ENCODE measurements at regions not wholly inside any gene's neighbourhood (a gene's known extent, or its start where the extent isn't known, plus 50 kb on each side); places are given as distances from the start of the nearest gene placed in this dataset.

DNA sequence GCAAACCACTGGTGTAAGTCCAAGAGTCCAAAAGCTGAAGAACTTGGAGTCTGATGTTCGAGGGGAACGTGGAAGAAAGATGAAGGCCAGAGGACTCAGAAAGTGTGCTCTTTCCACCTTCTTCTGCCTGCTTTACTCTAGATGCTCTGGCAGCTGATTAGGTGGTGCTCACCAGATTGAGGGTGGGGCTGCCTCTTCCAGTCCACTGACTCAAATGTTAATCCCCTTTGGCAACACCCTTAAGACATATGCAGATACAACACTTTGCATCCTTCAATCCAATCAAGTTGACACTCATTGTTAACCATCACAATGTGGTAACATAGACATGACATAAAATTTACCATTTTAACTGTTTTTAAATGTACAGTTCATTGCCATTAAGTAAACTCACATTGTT is 249.5 kb downstream of the COG6 start (continued):
- TF ChIP-seq, protein P1, sequence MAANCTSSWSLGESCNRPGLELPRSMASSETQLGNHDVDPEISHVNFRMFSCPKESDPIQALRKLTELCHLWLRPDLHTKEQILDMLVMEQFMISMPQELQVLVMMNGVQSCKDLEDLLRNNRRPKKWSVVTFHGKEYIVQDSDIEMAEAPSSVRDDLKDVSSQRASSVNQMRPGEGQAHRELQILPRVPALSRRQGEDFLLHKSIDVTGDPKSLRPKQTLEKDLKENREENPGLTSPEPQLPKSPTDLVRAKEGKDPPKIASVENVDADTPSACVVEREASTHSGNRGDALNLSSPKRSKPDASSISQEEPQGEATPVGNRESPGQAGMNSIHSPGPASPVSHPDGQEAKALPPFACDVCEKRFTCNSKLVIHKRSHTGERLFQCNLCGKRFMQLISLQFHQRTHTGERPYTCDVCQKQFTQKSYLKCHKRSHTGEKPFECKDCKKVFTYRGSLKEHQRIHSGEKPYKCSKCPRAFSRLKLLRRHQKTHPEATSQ (tag by site-specific recombination; IDR thresholded peaks at IDR 0.05) = no peak
- TF ChIP-seq ZNF140 (tag by site-specific recombination; IDR thresholded peaks at IDR 0.05) (no peak), ZNF16 (tag by site-specific recombination; IDR thresholded peaks at IDR 0.05; ENCODE audit: low read depth) (no peak), ZNF830 (tag by site-specific recombination; IDR thresholded peaks at IDR 0.05; ENCODE audit: low read depth) (no peak), ZNF302 (tag by site-specific recombination; IDR thresholded peaks at IDR 0.05; ENCODE audit: low read depth) (no peak)
- TF ChIP-seq, protein P2, sequence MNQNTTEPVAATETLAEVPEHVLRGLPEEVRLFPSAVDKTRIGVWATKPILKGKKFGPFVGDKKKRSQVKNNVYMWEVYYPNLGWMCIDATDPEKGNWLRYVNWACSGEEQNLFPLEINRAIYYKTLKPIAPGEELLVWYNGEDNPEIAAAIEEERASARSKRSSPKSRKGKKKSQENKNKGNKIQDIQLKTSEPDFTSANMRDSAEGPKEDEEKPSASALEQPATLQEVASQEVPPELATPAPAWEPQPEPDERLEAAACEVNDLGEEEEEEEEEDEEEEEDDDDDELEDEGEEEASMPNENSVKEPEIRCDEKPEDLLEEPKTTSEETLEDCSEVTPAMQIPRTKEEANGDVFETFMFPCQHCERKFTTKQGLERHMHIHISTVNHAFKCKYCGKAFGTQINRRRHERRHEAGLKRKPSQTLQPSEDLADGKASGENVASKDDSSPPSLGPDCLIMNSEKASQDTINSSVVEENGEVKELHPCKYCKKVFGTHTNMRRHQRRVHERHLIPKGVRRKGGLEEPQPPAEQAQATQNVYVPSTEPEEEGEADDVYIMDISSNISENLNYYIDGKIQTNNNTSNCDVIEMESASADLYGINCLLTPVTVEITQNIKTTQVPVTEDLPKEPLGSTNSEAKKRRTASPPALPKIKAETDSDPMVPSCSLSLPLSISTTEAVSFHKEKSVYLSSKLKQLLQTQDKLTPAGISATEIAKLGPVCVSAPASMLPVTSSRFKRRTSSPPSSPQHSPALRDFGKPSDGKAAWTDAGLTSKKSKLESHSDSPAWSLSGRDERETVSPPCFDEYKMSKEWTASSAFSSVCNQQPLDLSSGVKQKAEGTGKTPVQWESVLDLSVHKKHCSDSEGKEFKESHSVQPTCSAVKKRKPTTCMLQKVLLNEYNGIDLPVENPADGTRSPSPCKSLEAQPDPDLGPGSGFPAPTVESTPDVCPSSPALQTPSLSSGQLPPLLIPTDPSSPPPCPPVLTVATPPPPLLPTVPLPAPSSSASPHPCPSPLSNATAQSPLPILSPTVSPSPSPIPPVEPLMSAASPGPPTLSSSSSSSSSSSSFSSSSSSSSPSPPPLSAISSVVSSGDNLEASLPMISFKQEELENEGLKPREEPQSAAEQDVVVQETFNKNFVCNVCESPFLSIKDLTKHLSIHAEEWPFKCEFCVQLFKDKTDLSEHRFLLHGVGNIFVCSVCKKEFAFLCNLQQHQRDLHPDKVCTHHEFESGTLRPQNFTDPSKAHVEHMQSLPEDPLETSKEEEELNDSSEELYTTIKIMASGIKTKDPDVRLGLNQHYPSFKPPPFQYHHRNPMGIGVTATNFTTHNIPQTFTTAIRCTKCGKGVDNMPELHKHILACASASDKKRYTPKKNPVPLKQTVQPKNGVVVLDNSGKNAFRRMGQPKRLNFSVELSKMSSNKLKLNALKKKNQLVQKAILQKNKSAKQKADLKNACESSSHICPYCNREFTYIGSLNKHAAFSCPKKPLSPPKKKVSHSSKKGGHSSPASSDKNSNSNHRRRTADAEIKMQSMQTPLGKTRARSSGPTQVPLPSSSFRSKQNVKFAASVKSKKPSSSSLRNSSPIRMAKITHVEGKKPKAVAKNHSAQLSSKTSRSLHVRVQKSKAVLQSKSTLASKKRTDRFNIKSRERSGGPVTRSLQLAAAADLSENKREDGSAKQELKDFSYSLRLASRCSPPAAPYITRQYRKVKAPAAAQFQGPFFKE (tag by site-specific recombination; IDR thresholded peaks at IDR 0.05; ENCODE audit: borderline replicate concordance) = no peak
- TF ChIP-seq, protein P3, sequence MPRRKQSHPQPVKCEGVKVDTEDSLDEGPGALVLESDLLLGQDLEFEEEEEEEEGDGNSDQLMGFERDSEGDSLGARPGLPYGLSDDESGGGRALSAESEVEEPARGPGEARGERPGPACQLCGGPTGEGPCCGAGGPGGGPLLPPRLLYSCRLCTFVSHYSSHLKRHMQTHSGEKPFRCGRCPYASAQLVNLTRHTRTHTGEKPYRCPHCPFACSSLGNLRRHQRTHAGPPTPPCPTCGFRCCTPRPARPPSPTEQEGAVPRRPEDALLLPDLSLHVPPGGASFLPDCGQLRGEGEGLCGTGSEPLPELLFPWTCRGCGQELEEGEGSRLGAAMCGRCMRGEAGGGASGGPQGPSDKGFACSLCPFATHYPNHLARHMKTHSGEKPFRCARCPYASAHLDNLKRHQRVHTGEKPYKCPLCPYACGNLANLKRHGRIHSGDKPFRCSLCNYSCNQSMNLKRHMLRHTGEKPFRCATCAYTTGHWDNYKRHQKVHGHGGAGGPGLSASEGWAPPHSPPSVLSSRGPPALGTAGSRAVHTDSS (tag by site-specific recombination; IDR thresholded peaks at IDR 0.05) = no peak
- TF ChIP-seq, protein P4, sequence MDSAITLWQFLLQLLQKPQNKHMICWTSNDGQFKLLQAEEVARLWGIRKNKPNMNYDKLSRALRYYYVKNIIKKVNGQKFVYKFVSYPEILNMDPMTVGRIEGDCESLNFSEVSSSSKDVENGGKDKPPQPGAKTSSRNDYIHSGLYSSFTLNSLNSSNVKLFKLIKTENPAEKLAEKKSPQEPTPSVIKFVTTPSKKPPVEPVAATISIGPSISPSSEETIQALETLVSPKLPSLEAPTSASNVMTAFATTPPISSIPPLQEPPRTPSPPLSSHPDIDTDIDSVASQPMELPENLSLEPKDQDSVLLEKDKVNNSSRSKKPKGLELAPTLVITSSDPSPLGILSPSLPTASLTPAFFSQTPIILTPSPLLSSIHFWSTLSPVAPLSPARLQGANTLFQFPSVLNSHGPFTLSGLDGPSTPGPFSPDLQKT (IDR thresholded peaks at IDR 0.05; ENCODE audit: borderline replicate concordance, low read depth, low read length) = no peak
- TF ChIP-seq, protein P5, sequence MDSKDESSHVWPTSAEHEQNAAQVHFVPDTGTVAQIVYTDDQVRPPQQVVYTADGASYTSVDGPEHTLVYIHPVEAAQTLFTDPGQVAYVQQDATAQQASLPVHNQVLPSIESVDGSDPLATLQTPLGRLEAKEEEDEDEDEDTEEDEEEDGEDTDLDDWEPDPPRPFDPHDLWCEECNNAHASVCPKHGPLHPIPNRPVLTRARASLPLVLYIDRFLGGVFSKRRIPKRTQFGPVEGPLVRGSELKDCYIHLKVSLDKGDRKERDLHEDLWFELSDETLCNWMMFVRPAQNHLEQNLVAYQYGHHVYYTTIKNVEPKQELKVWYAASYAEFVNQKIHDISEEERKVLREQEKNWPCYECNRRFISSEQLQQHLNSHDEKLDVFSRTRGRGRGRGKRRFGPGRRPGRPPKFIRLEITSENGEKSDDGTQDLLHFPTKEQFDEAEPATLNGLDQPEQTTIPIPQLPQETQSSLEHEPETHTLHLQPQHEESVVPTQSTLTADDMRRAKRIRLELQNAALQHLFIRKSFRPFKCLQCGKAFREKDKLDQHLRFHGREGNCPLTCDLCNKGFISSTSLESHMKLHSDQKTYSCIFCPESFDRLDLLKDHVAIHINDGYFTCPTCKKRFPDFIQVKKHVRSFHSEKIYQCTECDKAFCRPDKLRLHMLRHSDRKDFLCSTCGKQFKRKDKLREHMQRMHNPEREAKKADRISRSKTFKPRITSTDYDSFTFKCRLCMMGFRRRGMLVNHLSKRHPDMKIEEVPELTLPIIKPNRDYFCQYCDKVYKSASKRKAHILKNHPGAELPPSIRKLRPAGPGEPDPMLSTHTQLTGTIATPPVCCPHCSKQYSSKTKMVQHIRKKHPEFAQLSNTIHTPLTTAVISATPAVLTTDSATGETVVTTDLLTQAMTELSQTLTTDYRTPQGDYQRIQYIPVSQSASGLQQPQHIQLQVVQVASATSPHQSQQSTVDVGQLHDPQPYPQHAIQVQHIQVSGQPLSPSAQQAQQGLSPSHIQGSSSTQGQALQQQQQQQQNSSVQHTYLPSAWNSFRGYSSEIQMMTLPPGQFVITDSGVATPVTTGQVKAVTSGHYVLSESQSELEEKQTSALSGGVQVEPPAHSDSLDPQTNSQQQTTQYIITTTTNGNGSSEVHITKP (tag by site-specific recombination; IDR thresholded peaks at IDR 0.05) = no peak

DNA sequence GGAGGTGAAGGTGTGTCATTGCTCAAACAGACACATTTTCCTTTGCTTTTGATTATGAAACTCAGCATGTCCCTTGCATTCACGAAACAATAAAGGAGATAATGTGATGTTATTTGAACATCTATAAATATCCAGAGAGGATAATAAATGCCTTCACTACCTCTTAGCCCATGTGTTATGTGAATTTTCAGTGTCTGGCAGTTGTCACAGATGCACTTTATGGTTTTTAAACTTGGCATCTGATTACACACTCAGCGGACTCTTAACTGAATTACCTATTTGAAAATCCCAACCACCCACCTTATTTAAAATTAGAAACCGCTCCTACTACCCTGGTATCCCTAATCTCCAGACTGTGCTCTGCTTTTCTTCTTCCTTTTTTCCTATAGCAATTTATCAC is 254.2 kb downstream of the COG6 start:
- H3K27ac ChIP-seq (ENCODE audit: extremely low read depth, low read depth, low read length) = no peak overlapping the region
- ChIA-PET POLR2A (no interaction called here), CTCF (no interaction called here)
- no peaks in the 10 kb centered on the region for H3K4me1 ChIP-seq (ENCODE audit: control insufficient read depth, insufficient read depth, low read length)
- no peaks in the 10 kb centered on the region for H3K36me3 ChIP-seq (ENCODE audit: control insufficient read depth in 2 of 2, insufficient read depth in 1 of 2, low read length in 2 of 2)
- H3K9me3 ChIP-seq (ENCODE audit: control insufficient read depth, insufficient read depth, low read depth, low read length) = no peaks in the 10 kb centered on the region
- no peak overlapping the region for H3K4me3 ChIP-seq (ENCODE audit: low read depth, low read length)
- TF ChIP-seq, protein P6, sequence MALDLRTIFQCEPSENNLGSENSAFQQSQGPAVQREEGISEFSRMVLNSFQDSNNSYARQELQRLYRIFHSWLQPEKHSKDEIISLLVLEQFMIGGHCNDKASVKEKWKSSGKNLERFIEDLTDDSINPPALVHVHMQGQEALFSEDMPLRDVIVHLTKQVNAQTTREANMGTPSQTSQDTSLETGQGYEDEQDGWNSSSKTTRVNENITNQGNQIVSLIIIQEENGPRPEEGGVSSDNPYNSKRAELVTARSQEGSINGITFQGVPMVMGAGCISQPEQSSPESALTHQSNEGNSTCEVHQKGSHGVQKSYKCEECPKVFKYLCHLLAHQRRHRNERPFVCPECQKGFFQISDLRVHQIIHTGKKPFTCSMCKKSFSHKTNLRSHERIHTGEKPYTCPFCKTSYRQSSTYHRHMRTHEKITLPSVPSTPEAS (tag by site-specific recombination; IDR thresholded peaks at IDR 0.05) = no peak
- no peak for TF ChIP-seq HOXA7 (CRISPR knock-in tag; IDR thresholded peaks at IDR 0.05; ENCODE audit: borderline replicate concordance)
- no peak for TF ChIP-seq ZNF768 (tag by site-specific recombination; IDR thresholded peaks at IDR 0.05)
- TF ChIP-seq, protein P7, sequence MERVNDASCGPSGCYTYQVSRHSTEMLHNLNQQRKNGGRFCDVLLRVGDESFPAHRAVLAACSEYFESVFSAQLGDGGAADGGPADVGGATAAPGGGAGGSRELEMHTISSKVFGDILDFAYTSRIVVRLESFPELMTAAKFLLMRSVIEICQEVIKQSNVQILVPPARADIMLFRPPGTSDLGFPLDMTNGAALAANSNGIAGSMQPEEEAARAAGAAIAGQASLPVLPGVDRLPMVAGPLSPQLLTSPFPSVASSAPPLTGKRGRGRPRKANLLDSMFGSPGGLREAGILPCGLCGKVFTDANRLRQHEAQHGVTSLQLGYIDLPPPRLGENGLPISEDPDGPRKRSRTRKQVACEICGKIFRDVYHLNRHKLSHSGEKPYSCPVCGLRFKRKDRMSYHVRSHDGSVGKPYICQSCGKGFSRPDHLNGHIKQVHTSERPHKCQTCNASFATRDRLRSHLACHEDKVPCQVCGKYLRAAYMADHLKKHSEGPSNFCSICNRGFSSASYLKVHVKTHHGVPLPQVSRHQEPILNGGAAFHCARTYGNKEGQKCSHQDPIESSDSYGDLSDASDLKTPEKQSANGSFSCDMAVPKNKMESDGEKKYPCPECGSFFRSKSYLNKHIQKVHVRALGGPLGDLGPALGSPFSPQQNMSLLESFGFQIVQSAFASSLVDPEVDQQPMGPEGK (tag by site-specific recombination; IDR thresholded peaks at IDR 0.05) = no peak
- no peak for TF ChIP-seq ZFP69B (tag by site-specific recombination; IDR thresholded peaks at IDR 0.05)
- TF ChIP-seq GLI4 (tag by site-specific recombination; IDR thresholded peaks at IDR 0.05) = no peak
- TF ChIP-seq, protein P8, sequence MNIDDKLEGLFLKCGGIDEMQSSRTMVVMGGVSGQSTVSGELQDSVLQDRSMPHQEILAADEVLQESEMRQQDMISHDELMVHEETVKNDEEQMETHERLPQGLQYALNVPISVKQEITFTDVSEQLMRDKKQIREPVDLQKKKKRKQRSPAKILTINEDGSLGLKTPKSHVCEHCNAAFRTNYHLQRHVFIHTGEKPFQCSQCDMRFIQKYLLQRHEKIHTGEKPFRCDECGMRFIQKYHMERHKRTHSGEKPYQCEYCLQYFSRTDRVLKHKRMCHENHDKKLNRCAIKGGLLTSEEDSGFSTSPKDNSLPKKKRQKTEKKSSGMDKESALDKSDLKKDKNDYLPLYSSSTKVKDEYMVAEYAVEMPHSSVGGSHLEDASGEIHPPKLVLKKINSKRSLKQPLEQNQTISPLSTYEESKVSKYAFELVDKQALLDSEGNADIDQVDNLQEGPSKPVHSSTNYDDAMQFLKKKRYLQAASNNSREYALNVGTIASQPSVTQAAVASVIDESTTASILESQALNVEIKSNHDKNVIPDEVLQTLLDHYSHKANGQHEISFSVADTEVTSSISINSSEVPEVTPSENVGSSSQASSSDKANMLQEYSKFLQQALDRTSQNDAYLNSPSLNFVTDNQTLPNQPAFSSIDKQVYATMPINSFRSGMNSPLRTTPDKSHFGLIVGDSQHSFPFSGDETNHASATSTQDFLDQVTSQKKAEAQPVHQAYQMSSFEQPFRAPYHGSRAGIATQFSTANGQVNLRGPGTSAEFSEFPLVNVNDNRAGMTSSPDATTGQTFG (tag by site-specific recombination; IDR thresholded peaks at IDR 0.05; ENCODE audit: borderline replicate concordance) = no peak
